22Rv1 (cell line): ENCODE measurements at regions not wholly inside any gene's neighbourhood (a gene's known extent, or its start where the extent isn't known, plus 50 kb on each side); places are given as distances from the start of the nearest gene placed in this dataset.

Source experiments
- CTCF ChIP-seq: fragments of 450-650 bp; IDR thresholded peaks from 2 replicates; pipeline ENCODE4 v1.5.1; 2017; ENCODE audit warnings: mild to moderate bottlenecking
- ZFX ChIP-seq: fragments of 450-650 bp; IDR thresholded peaks from 2 replicates; pipeline ENCODE4 v1.6.1; 2017; ENCODE audit warnings: antibody characterized with exemption, borderline replicate concordance

- no peak for TF ChIP-seq CTCF
- no peak for TF ChIP-seq ZFX
Observed at GRCh38 chr2:145394181-145394580, 874.3 kb upstream of the ZEB2 start.
